ENCODE measurements at regions not wholly inside any gene's neighbourhood (a gene's known extent, or its start where the extent isn't known, plus 50 kb on each side); places are given as distances from the start of the nearest gene placed in this dataset.
A peak's percentile ranks its signal among the peaks of the same experiment; 100 is the strongest.
"Not testable (repeated sequence)": the region's sequence is repeated elsewhere in the genome, so short reads cannot be mapped to it uniquely, and the experiment has no call there.

- DNase-seq = no peak
Measured at GRCh38 chr7:138378741-138379559, 81.1 kb upstream of the TRIM24 start.

GRCh38 chr7:138382862-138383565, 77.0 kb upstream of the TRIM24 start:
- no peak for DNase-seq

GRCh38 chr7:138386821-138387220, 73.2 kb upstream of the TRIM24 start:
- no peak for DNase-seq

GRCh38 chr7:138387755-138388475, 72.1 kb upstream of the TRIM24 start:
- DNase-seq = no peak

- no peak for DNase-seq
Measured at GRCh38 chr7:138388673-138389491, 71.2 kb upstream of the TRIM24 start.

GRCh38 chr7:138395763-138396162, 64.3 kb upstream of the TRIM24 start:
- DNase-seq = no peak

GRCh38 chr7:138396251-138397070, 63.6 kb upstream of the TRIM24 start:
- DNase-seq = peak; percentile 3

GRCh38 chr7:138397071-138397433, 63.0 kb upstream of the TRIM24 start:
- DNase-seq = not testable (repeated sequence)

- no peak for DNase-seq
Measured at GRCh38 chr7:138398857-138399256, 61.2 kb upstream of the TRIM24 start.

GRCh38 chr7:138400400-138400886, 59.6 kb upstream of the TRIM24 start:
- no peak for DNase-seq

- DNase-seq = no peak
Measured at GRCh38 chr7:138402749-138403148, 57.3 kb upstream of the TRIM24 start.

GRCh38 chr7:138405496-138405895, 54.6 kb upstream of the TRIM24 start:
- DNase-seq = no peak

GRCh38 chr7:138407792-138408191, 52.3 kb upstream of the TRIM24 start:
- no peak for DNase-seq

Measured in NCI-H510A treated with DMSO at 0.1 percent for 48 hours (cell line).